GM08714 (cell line): ENCODE measurements at regions not wholly inside any gene's neighbourhood (a gene's known extent, or its start where the extent isn't known, plus 50 kb on each side); places are given as distances from the start of the nearest gene placed in this dataset.
"Not testable (repeated sequence)": the region's sequence is repeated elsewhere in the genome, so short reads cannot be mapped to it uniquely, and the experiment has no call there.

ENCODE experiments used
- H3K4me3 ChIP-seq: fragments of 200-500 bp; sonication (Bioruptor generic); 2 replicates; pipeline ENCODE4 v1.5.1; 2014; ENCODE audit warnings: mild to moderate bottlenecking, low read length, inconsistent platforms
- ZNF274 ChIP-seq: IDR thresholded peaks from 2 replicates; pipeline ENCODE4 v1.6.1; 2012; ENCODE audit warnings: mild to moderate bottlenecking, low read depth, low read length

GRCh38 chr6:77292564-77293546, 170.4 kb downstream of the HTR1B start:
- no peak overlapping the region for H3K4me3 ChIP-seq

GRCh38 chr6:77290798-77291197, 172.5 kb downstream of the HTR1B start:
- no peak overlapping the region for H3K4me3 ChIP-seq
- TF ChIP-seq ZNF274: no peak

More at GRCh38 chr6:77292564-77293546, 170.4 kb downstream of the HTR1B start:
- TF ChIP-seq ZNF274: no peak

- no peak for TF ChIP-seq ZNF274
- H3K4me3 ChIP-seq: no peak overlapping the region
Measured at GRCh38 chr6:77286541-77286940, 176.8 kb downstream of the HTR1B start.

- H3K4me3 ChIP-seq: no peak overlapping the region
- no peak for TF ChIP-seq ZNF274
Measured at GRCh38 chr6:77273929-77274328, 189.4 kb downstream of the HTR1B start.

GRCh38 chr6:77264970-77265369, 198.3 kb downstream of the HTR1B start:
- H3K4me3 ChIP-seq: no peak overlapping the region
- no peak for TF ChIP-seq ZNF274

GRCh38 chr6:77263003-77263402, 200.3 kb downstream of the HTR1B start:
- H3K4me3 ChIP-seq: no peak overlapping the region
- TF ChIP-seq ZNF274: no peak

GRCh38 chr6:77251801-77252200, 211.5 kb downstream of the HTR1B start:
- not testable (repeated sequence) for H3K4me3 ChIP-seq

GRCh38 chr6:77249560-77249959, 213.7 kb downstream of the HTR1B start:
- H3K4me3 ChIP-seq: no peak overlapping the region
- TF ChIP-seq ZNF274: no peak

- TF ChIP-seq ZNF274: no peak
- no peak overlapping the region for H3K4me3 ChIP-seq
Measured at GRCh38 chr6:77245026-77245425, 218.3 kb downstream of the HTR1B start.

- TF ChIP-seq ZNF274: no peak
- H3K4me3 ChIP-seq: no peak overlapping the region
Measured at GRCh38 chr6:77231438-77232305, 231.6 kb downstream of the HTR1B start.

GRCh38 chr6:77228279-77228678, 235.0 kb downstream of the HTR1B start:
- no peak overlapping the region for H3K4me3 ChIP-seq
- no peak for TF ChIP-seq ZNF274

- no peak for TF ChIP-seq ZNF274
- H3K4me3 ChIP-seq: no peak overlapping the region
Measured at GRCh38 chr6:77217896-77218295, 245.4 kb downstream of the HTR1B start.

- H3K4me3 ChIP-seq: no peak overlapping the region
Measured at GRCh38 chr6:77205936-77206335, 257.4 kb downstream of the HTR1B start.

GRCh38 chr6:77204555-77204954, 258.7 kb downstream of the HTR1B start:
- no peak overlapping the region for H3K4me3 ChIP-seq
- TF ChIP-seq ZNF274: no peak

More at GRCh38 chr6:77205936-77206335, 257.4 kb downstream of the HTR1B start:
- no peak for TF ChIP-seq ZNF274
